Colonic mucosa (tissue), 4 donors: ENCODE measurements at regions not wholly inside any gene's neighbourhood (a gene's known extent, or its start where the extent isn't known, plus 50 kb on each side); places are given as distances from the start of the nearest gene placed in this dataset.

Experiments
- DNase-seq: peaks from one replicate; pipeline ENCODE4 v3.0.0-alpha.2; 2020
- H3K27ac ChIP-seq: fragments of 200-600 bp; one replicate; pipeline ENCODE4 v1.8.0; 2021
- H3K27me3 ChIP-seq: fragments of 200-600 bp; one replicate; pipeline ENCODE4 v1.8.0; 2021
- H3K36me3 ChIP-seq: fragments of 200-600 bp; one replicate; pipeline ENCODE4 v1.8.0; 2021
- H3K4me1 ChIP-seq: fragments of 200-600 bp; one replicate; pipeline ENCODE4 v1.8.0; 2021; ENCODE audit warnings: mild to moderate bottlenecking
- H3K4me3 ChIP-seq: fragments of 200-600 bp; one replicate; pipeline ENCODE4 v1.8.0; 2021
- H3K9ac ChIP-seq, 2 donors: one replicate each; pipeline ENCODE4 v1.7.0; 2013; ENCODE audit warnings: control low read depth in 2 of 2, low read depth in 2 of 2, low read length in 2 of 2
- H3K9me3 ChIP-seq: fragments of 200-600 bp; one replicate; pipeline ENCODE4 v1.8.0; 2021
- CTCF ChIP-seq: fragments of 200-600 bp; IDR thresholded peaks from one replicate; pipeline ENCODE4 v1.8.0; 2022; ENCODE audit warnings: antibody characterized with exemption, mild to moderate bottlenecking
- intact Hi-C: fragments of 100-400 bp; cut with DNase I; formaldehyde crosslinking; loops from one replicate; pipeline ENCODE4 v1.14.1; 2022
- donor health status: healthy.
- donor health status: DM: no; HTN: no; CAD: no.
- donor health status: DM: no; HTN: no; CAD: no.

DNA sequence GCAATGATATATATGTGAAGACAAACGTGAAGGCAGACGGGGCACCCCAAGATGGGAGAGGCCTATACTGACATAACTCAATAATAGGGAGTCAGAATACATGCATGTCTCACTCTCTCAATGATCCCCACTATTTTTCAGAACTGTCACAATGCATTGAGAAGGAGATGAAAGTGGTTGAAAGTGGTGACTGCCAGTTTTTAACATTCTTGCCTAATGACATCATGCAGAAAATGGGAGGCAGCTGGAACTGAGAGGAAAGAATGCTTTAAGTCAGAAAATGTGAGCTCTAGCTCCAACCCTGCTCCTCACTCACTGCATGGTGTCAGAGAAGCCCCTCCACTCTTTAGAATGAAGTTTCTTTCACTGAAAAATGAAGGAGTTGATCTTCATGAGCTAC is 55.3 kb upstream of the P2RY1 start:
- intact Hi-C loops, result no loop called here
- no peaks in the 10 kb centered on the region for H3K9me3 ChIP-seq
- H3K9ac ChIP-seq, result no peak overlapping the region
- H3K4me1 ChIP-seq, result no peaks in the 10 kb centered on the region
- no peak for DNase-seq
- no peak for TF ChIP-seq CTCF
- H3K36me3 ChIP-seq, result no peaks in the 10 kb centered on the region
- H3K4me3 ChIP-seq, result no peak overlapping the region
- no peaks in the 10 kb centered on the region for H3K27me3 ChIP-seq
- H3K27ac ChIP-seq, result no peak overlapping the region

GRCh38 chr3:152780553-152780952 is 54.4 kb upstream of the P2RY1 start:
- no peak overlapping the region for H3K27ac ChIP-seq
- intact Hi-C loops, result no loop called here

GRCh38 chr3:152785051-152785450 is 49.9 kb upstream of the P2RY1 start:
- no peak for TF ChIP-seq CTCF
- Histone ChIP-seq H3K9me3 (no peaks in the 10 kb centered on the region), H3K9ac (no peak overlapping the region), H3K4me3 (no peak overlapping the region), H3K27me3 (no peaks in the 10 kb centered on the region), H3K4me1 (no peaks in the 10 kb centered on the region), H3K27ac (no peak overlapping the region), H3K36me3 (no peaks in the 10 kb centered on the region)
- intact Hi-C loops, result no loop called here
- DNase-seq, result no peak

More at GRCh38 chr3:152780553-152780952, 54.4 kb upstream of the P2RY1 start:
- Histone ChIP-seq H3K36me3 (no peaks in the 10 kb centered on the region), H3K4me1 (no peaks in the 10 kb centered on the region), H3K4me3 (no peak overlapping the region), H3K9me3 (no peaks in the 10 kb centered on the region), H3K9ac (no peak overlapping the region), H3K27me3 (no peaks in the 10 kb centered on the region)
- DNase-seq, result no peak
- TF ChIP-seq CTCF, result no peak
